ENCODE measurements at regions not wholly inside any gene's neighbourhood (a gene's known extent, or its start where the extent isn't known, plus 50 kb on each side); places are given as distances from the start of the nearest gene placed in this dataset.

GRCh38 chr13:76336889-76337844 is 549.0 kb downstream of the KCTD12 start:
- DNase-seq (ENCODE audit: low spot score, unreplicated experiment) = no peak
- Mint-ChIP-seq H3K4me3 (ENCODE audit: low read depth) (no peak overlapping the region), H3K9me3 (ENCODE audit: low read depth) (no peaks in the 10 kb centered on the region), H3K36me3 (ENCODE audit: insufficient read depth) (peaks cover 1% of the 10 kb centered on the region), H3K27ac (no peak overlapping the region), H3K4me1 (ENCODE audit: low read depth) (peaks cover 4% of the 10 kb centered on the region), H3K27me3 (no peaks in the 10 kb centered on the region)
- no peak for TF ChIP-seq CTCF (IDR thresholded peaks at IDR 0.05; ENCODE audit: unreplicated experiment)

GRCh38 chr13:76335463-76335862 is 550.7 kb downstream of the KCTD12 start:
- no peaks in the 10 kb centered on the region for H3K36me3 Mint-ChIP-seq (ENCODE audit: insufficient read depth)
- peaks cover 4% of the 10 kb centered on the region for H3K4me1 Mint-ChIP-seq (ENCODE audit: low read depth)
- TF ChIP-seq CTCF (IDR thresholded peaks at IDR 0.05; ENCODE audit: unreplicated experiment) = no peak
- no peaks in the 10 kb centered on the region for H3K27me3 Mint-ChIP-seq
- DNase-seq (ENCODE audit: low spot score, unreplicated experiment) = no peak
- H3K4me3 Mint-ChIP-seq (ENCODE audit: low read depth) = no peak overlapping the region
- H3K9me3 Mint-ChIP-seq (ENCODE audit: low read depth) = no peaks in the 10 kb centered on the region
- H3K27ac Mint-ChIP-seq = no peak overlapping the region

- DNase-seq (ENCODE audit: low spot score, unreplicated experiment) = no peak
- Mint-ChIP-seq H3K4me3 (ENCODE audit: low read depth) (no peak overlapping the region), H3K9me3 (ENCODE audit: low read depth) (no peaks in the 10 kb centered on the region), H3K27ac (no peak overlapping the region), H3K27me3 (no peaks in the 10 kb centered on the region), H3K36me3 (ENCODE audit: insufficient read depth) (no peaks in the 10 kb centered on the region), H3K4me1 (ENCODE audit: low read depth) (no peaks in the 10 kb centered on the region)
- TF ChIP-seq CTCF (IDR thresholded peaks at IDR 0.05; ENCODE audit: unreplicated experiment) = no peak
Measured at GRCh38 chr13:76331943-76332712, 554.1 kb downstream of the KCTD12 start.

GRCh38 chr13:76330761-76331160 is 555.4 kb downstream of the KCTD12 start:
- H3K4me1 Mint-ChIP-seq (ENCODE audit: low read depth) = no peaks in the 10 kb centered on the region
- H3K27me3 Mint-ChIP-seq = no peaks in the 10 kb centered on the region
- no peak for TF ChIP-seq CTCF (IDR thresholded peaks at IDR 0.05; ENCODE audit: unreplicated experiment)
- no peak for DNase-seq (ENCODE audit: low spot score, unreplicated experiment)
- no peak overlapping the region for H3K4me3 Mint-ChIP-seq (ENCODE audit: low read depth)
- no peaks in the 10 kb centered on the region for H3K9me3 Mint-ChIP-seq (ENCODE audit: low read depth)
- no peak overlapping the region for H3K27ac Mint-ChIP-seq
- H3K36me3 Mint-ChIP-seq (ENCODE audit: insufficient read depth) = no peaks in the 10 kb centered on the region

- Mint-ChIP-seq H3K36me3 (ENCODE audit: insufficient read depth) (no peaks in the 10 kb centered on the region), H3K27ac (no peak overlapping the region), H3K9me3 (ENCODE audit: low read depth) (no peaks in the 10 kb centered on the region), H3K4me1 (ENCODE audit: low read depth) (no peaks in the 10 kb centered on the region), H3K27me3 (no peaks in the 10 kb centered on the region), H3K4me3 (ENCODE audit: low read depth) (no peak overlapping the region)
- no peak for TF ChIP-seq CTCF (IDR thresholded peaks at IDR 0.05; ENCODE audit: unreplicated experiment)
- DNase-seq (ENCODE audit: low spot score, unreplicated experiment) = no peak
Measured at GRCh38 chr13:76329866-76330580, 556.2 kb downstream of the KCTD12 start.
